HepG2 (cell line): ENCODE measurements at regions not wholly inside any gene's neighbourhood (a gene's known extent, or its start where the extent isn't known, plus 50 kb on each side); places are given as distances from the start of the nearest gene placed in this dataset.

Experiments
- ATAC-seq: fragments of 200-7000 bp; cut with Tn5 transposase; 3 replicates; pipeline ENCODE4 v1.9.1; 2020; ENCODE audit warnings: mild to moderate bottlenecking, moderate library complexity
- BruUV-seq: library from RNA; stranded (reverse); fragments of 400-500 nt; replicated peaks from 2 replicates; lab custom pipeline; 2021; lab: Mats Ljungman, UMichigan
- CTCF ChIA-PET: fragments of 300-600 bp; formaldehyde crosslinking; extraction: SDS; loops from one replicate; lab custom pipeline; 2021; ENCODE audit warnings: low total read pairs, inconsistent platforms, low intra/inter-chr PET ratio; lab: Yijun Ruan, JAX
- POLR2A ChIA-PET: fragments of 350-600 bp; sonication (Branson Sonifier 250); formaldehyde crosslinking; loops from one replicate; lab custom pipeline; 2020; ENCODE audit warnings: antibody characterized with exemption, inconsistent platforms; lab: Yijun Ruan, JAX
- DNase-seq: peaks from one replicate; pipeline ENCODE4 v3.0.0-alpha.2; 2015; ENCODE audit warnings: low spot score
- FAIRE-seq: peaks from 3 replicates; lab custom pipeline; 2011; peaks lifted over from hg19 to GRCh38; lab: Jason Lieb, UNC
- H2AFZ ChIP-seq: one replicate; pipeline ENCODE4 v1.6.1; 2011; ENCODE audit warnings: low read length, inconsistent platforms
- H3K27ac ChIP-seq: fragments of 300-600 bp; 3 replicates; pipeline ENCODE4 v1.8.0; 2011; ENCODE audit warnings: mixed run types, mild to moderate bottlenecking, mixed read lengths, low read length, inconsistent platforms; ENCODE audit not compliant: insufficient read depth; ENCODE audit errors: extremely low read length
- H3K27me3 ChIP-seq, 2 experiments: fragments of 200-600 bp in 1 of 2; 2 replicates in 1 of 2; 3 replicates in 1 of 2; pipeline versions ENCODE4 v1.6.0 to v1.8.0; 2011; ENCODE audit warnings: low read length in 2 of 2, mild to moderate bottlenecking in 2 of 2, moderate library complexity in 2 of 2, inconsistent platforms in 1 of 2; ENCODE audit not compliant: insufficient read depth in 2 of 2, control insufficient read depth in 1 of 2
- H3K36me3 ChIP-seq, 2 experiments: fragments of 200-600 bp in 1 of 2; replicated peaks in 1 of 2; 2 replicates in 1 of 2; 3 replicates in 1 of 2; pipeline versions ENCODE4 v1.5.1 to v1.8.0; 2011; ENCODE audit warnings: low read length in 2 of 2, inconsistent platforms in 1 of 2; ENCODE audit not compliant: insufficient read depth in 2 of 2, control insufficient read depth in 1 of 2
- H3K4me1 ChIP-seq: 2 replicates; pipeline ENCODE4 v1.5.1; 2012; ENCODE audit warnings: low read length, inconsistent platforms; ENCODE audit not compliant: insufficient read depth
- H3K4me2 ChIP-seq: 2 replicates; pipeline ENCODE4 v1.6.0; 2011; ENCODE audit warnings: low read depth, low read length, inconsistent platforms
- H3K4me3 ChIP-seq, 3 experiments: fragments of 200-600 bp in 1 of 3; sonication (generic), shearing (Covaris generic) in 1 of 3; replicated peaks in 1 of 3; 2 replicates each; pipeline ENCODE4 v1.5.1; 2011 to 2016; ENCODE audit warnings: low read length in 3 of 3, inconsistent platforms in 2 of 3, low read depth in 2 of 3, mild to moderate bottlenecking in 2 of 3, control low read depth in 1 of 3, mixed read lengths in 1 of 3; ENCODE audit not compliant: insufficient read depth in 1 of 3
- H3K79me2 ChIP-seq: one replicate; pipeline ENCODE4 v1.6.1; 2011; ENCODE audit warnings: low read length, inconsistent platforms; ENCODE audit not compliant: insufficient read depth
- H3K9ac ChIP-seq: 2 replicates; pipeline ENCODE4 v1.6.0; 2011; ENCODE audit warnings: mild to moderate bottlenecking, low read depth, low read length, inconsistent platforms; ENCODE audit not compliant: insufficient read depth
- H3K9me3 ChIP-seq: 2 replicates; pipeline ENCODE4 v1.5.1; 2012; ENCODE audit warnings: mild to moderate bottlenecking, low read length
- H4K20me1 ChIP-seq: 2 replicates; pipeline ENCODE4 v1.6.0; 2011; ENCODE audit warnings: inconsistent platforms, mild to moderate bottlenecking, low read length, moderate library complexity; ENCODE audit not compliant: insufficient read depth
- AHR ChIP-seq: IDR thresholded peaks from 2 replicates; pipeline ENCODE4 v1.6.1; 2018; ENCODE audit warnings: missing genetic modification reagents, missing compliant biosample characterization
- ARNT ChIP-seq: fragments of 450-650 bp; IDR thresholded peaks from 2 replicates; pipeline ENCODE4 v1.6.1; 2017
- FOXA3 ChIP-seq: IDR thresholded peaks from 2 replicates; pipeline ENCODE4 v1.6.1; 2016; ENCODE audit warnings: missing genetic modification reagents, missing compliant biosample characterization
- KDM1A ChIP-seq: IDR thresholded peaks from 2 replicates; pipeline ENCODE4 v1.6.1; 2016; ENCODE audit warnings: missing compliant biosample characterization
- KLF12 ChIP-seq: sonication (generic); formaldehyde crosslinking; IDR thresholded peaks from 2 replicates; pipeline ENCODE4 v1.4.0; 2020; ENCODE audit warnings: missing genetic modification reagents, borderline replicate concordance
- NPAS2 ChIP-seq: sonication (generic); formaldehyde crosslinking; IDR thresholded peaks from 2 replicates; pipeline ENCODE4 v1.8.0; 2022; ENCODE audit warnings: mild to moderate bottlenecking, missing genetic modification reagents, borderline replicate concordance
- PPARG ChIP-seq: conservative IDR thresholded peaks from 2 replicates; pipeline ENCODE4 v1.6.1; 2016; ENCODE audit warnings: missing biosample characterization, missing genetic modification reagents
- ZNF138 ChIP-seq: sonication (generic); formaldehyde crosslinking; IDR thresholded peaks from 2 replicates; pipeline ENCODE4 v1.5.0; 2020; ENCODE audit warnings: mild to moderate bottlenecking, low read depth, missing genetic modification reagents
- ZNF274 ChIP-seq: sonication (generic); formaldehyde crosslinking; IDR thresholded peaks from 2 replicates; pipeline ENCODE4 v1.5.1; 2020; ENCODE audit warnings: mild to moderate bottlenecking, missing genetic modification reagents
- ZNF317 ChIP-seq: sonication (generic); formaldehyde crosslinking; IDR thresholded peaks from 2 replicates; pipeline ENCODE4 v1.5.0; 2020; ENCODE audit warnings: mild to moderate bottlenecking, missing genetic modification reagents
- ZNF724P ChIP-seq: sonication (generic); formaldehyde crosslinking; IDR thresholded peaks from 2 replicates; pipeline ENCODE4 v1.8.0; 2022; ENCODE audit warnings: missing genetic modification reagents, borderline replicate concordance
- ZSCAN31 ChIP-seq: sonication (generic); formaldehyde crosslinking; IDR thresholded peaks from 2 replicates; pipeline ENCODE4 v1.5.0; 2020; ENCODE audit warnings: low read depth, mild to moderate bottlenecking, missing genetic modification reagents
- WGBS: methylation state at CpG from one replicate; pipeline ENCODE4 v1.1.6; 2017; ENCODE audit warnings: low lambda C conversion rate; 5-methylcytosine and 5-hydroxymethylcytosine counted together
- in situ Hi-C: cut with HindIII; loops from 2 replicates; pipeline ENCODE4 v1.10.0; 2017; ENCODE audit warnings: low pct_unique_long_range_greater_than_20kb; ENCODE audit not compliant: extremely low pct_ligation_motif_present
- intact Hi-C: fragments of 100-400 bp; cut with micrococcal nuclease; formaldehyde crosslinking; loops from one replicate; pipeline ENCODE4 v1.10.0; 2022; ENCODE audit not compliant: unreplicated experiment
- TF ChIP-seq, protein P1 (sequence below): sonication (generic); formaldehyde crosslinking; IDR thresholded peaks from 2 replicates; pipeline ENCODE4 v1.4.0; 2020; ENCODE audit warnings: missing genetic modification reagents, borderline replicate concordance
- TF ChIP-seq, protein P2 (sequence below): sonication (generic); formaldehyde crosslinking; IDR thresholded peaks from 2 replicates; pipeline ENCODE4 v1.5.0; 2020; ENCODE audit warnings: mild to moderate bottlenecking, missing genetic modification reagents, moderate library complexity
- TF ChIP-seq, protein P3 (sequence below): sonication (generic); formaldehyde crosslinking; IDR thresholded peaks from 2 replicates; pipeline ENCODE4 v1.4.0; 2020; ENCODE audit warnings: missing genetic modification reagents
- TF ChIP-seq, protein P4 (sequence below): sonication (generic); formaldehyde crosslinking; IDR thresholded peaks from 2 replicates; pipeline ENCODE4 v1.4.0; 2020; ENCODE audit warnings: missing genetic modification reagents

DNA sequence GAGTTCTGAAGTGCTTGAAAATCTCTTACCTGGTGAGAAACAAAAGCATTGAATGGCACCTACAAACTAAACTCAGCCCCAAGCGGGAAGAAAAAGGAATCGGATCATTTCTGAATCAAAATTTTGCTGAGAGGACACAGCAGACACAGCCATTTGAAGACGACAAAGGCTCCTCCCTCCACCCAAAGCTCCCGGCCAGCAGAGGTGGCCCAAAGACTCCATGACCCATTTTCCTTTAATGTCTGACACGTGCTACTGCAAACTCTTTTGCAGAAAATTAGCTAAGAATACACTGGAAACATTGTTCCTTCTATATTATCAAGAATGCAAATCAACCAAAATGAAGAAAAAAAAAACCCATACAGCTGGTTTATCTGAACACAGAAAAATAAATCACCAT is 85.9 kb upstream of the FOXN3 start:
- WGBS: 95% methylated on average over 5 of the region's 5 CpGs
- CTCF ChIA-PET: no interaction called here
- TF ChIP-seq, protein P1, sequence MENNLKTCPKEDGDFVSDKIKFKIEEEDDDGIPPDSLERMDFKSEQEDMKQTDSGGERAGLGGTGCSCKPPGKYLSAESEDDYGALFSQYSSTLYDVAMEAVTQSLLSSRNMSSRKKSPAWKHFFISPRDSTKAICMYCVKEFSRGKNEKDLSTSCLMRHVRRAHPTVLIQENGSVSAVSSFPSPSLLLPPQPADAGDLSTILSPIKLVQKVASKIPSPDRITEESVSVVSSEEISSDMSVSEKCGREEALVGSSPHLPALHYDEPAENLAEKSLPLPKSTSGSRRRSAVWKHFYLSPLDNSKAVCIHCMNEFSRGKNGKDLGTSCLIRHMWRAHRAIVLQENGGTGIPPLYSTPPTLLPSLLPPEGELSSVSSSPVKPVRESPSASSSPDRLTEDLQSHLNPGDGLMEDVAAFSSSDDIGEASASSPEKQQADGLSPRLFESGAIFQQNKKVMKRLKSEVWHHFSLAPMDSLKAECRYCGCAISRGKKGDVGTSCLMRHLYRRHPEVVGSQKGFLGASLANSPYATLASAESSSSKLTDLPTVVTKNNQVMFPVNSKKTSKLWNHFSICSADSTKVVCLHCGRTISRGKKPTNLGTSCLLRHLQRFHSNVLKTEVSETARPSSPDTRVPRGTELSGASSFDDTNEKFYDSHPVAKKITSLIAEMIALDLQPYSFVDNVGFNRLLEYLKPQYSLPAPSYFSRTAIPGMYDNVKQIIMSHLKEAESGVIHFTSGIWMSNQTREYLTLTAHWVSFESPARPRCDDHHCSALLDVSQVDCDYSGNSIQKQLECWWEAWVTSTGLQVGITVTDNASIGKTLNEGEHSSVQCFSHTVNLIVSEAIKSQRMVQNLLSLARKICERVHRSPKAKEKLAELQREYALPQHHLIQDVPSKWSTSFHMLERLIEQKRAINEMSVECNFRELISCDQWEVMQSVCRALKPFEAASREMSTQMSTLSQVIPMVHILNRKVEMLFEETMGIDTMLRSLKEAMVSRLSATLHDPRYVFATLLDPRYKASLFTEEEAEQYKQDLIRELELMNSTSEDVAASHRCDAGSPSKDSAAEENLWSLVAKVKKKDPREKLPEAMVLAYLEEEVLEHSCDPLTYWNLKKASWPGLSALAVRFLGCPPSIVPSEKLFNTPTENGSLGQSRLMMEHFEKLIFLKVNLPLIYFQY (CRISPR knock-in tag): no peak
- TF ChIP-seq KDM1A: no peak
- TF ChIP-seq ZSCAN31: no peak
- TF ChIP-seq NPAS2 (CRISPR knock-in tag): no peak
- TF ChIP-seq ZNF317 (CRISPR knock-in tag): no peak
- no peak for TF ChIP-seq ARNT
- no peak for TF ChIP-seq AHR (CRISPR knock-in tag)
- TF ChIP-seq KLF12 (CRISPR knock-in tag): no peak
- no peak for TF ChIP-seq ZNF724P (CRISPR knock-in tag)
- no peak for TF ChIP-seq ZNF138 (CRISPR knock-in tag)
- TF ChIP-seq, protein P2, sequence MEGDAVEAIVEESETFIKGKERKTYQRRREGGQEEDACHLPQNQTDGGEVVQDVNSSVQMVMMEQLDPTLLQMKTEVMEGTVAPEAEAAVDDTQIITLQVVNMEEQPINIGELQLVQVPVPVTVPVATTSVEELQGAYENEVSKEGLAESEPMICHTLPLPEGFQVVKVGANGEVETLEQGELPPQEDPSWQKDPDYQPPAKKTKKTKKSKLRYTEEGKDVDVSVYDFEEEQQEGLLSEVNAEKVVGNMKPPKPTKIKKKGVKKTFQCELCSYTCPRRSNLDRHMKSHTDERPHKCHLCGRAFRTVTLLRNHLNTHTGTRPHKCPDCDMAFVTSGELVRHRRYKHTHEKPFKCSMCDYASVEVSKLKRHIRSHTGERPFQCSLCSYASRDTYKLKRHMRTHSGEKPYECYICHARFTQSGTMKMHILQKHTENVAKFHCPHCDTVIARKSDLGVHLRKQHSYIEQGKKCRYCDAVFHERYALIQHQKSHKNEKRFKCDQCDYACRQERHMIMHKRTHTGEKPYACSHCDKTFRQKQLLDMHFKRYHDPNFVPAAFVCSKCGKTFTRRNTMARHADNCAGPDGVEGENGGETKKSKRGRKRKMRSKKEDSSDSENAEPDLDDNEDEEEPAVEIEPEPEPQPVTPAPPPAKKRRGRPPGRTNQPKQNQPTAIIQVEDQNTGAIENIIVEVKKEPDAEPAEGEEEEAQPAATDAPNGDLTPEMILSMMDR (CRISPR knock-in tag): no peak
- no peak for TF ChIP-seq ZNF274 (CRISPR knock-in tag)
- no peak for TF ChIP-seq FOXA3 (CRISPR knock-in tag)
- TF ChIP-seq, protein P3, sequence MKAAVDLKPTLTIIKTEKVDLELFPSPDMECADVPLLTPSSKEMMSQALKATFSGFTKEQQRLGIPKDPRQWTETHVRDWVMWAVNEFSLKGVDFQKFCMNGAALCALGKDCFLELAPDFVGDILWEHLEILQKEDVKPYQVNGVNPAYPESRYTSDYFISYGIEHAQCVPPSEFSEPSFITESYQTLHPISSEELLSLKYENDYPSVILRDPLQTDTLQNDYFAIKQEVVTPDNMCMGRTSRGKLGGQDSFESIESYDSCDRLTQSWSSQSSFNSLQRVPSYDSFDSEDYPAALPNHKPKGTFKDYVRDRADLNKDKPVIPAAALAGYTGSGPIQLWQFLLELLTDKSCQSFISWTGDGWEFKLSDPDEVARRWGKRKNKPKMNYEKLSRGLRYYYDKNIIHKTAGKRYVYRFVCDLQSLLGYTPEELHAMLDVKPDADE (CRISPR knock-in tag): no peak
- TF ChIP-seq, protein P4, sequence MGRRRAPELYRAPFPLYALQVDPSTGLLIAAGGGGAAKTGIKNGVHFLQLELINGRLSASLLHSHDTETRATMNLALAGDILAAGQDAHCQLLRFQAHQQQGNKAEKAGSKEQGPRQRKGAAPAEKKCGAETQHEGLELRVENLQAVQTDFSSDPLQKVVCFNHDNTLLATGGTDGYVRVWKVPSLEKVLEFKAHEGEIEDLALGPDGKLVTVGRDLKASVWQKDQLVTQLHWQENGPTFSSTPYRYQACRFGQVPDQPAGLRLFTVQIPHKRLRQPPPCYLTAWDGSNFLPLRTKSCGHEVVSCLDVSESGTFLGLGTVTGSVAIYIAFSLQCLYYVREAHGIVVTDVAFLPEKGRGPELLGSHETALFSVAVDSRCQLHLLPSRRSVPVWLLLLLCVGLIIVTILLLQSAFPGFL (CRISPR knock-in tag): no peak
- TF ChIP-seq PPARG (CRISPR knock-in tag): no peak
- BruUV-seq: no TSS peak
- Histone ChIP-seq H3K4me2 (no peak overlapping the region), H3K36me3 (peaks cover 0 to 3% of the 10 kb centered on the region in 2 experiments; a peak in 1 of 5 replicates), H2AFZ (no peak overlapping the region), H3K27me3 (no peaks in the 10 kb centered on the region), H4K20me1 (no peaks in the 10 kb centered on the region; the same call in 1 of the 2 replicates), H3K9ac (no peak overlapping the region), H3K79me2 (no peaks in the 10 kb centered on the region), H3K27ac (no peak overlapping the region), H3K4me1 (peaks cover 23% of the 10 kb centered on the region), H3K4me3 (no peak overlapping the region), H3K9me3 (no peaks in the 10 kb centered on the region)
- intact Hi-C loops: no loop called here
- DNase-seq (no peak), ATAC-seq (no peak), FAIRE-seq (no peak)
- in situ Hi-C loops: no loop called here
- POLR2A ChIA-PET: no interaction called here
